NCI-H2029 (cell line): ENCODE measurements at regions not wholly inside any gene's neighbourhood (a gene's known extent, or its start where the extent isn't known, plus 50 kb on each side); places are given as distances from the start of the nearest gene placed in this dataset.

ENCODE experiments used
- DNase-seq: peaks from one replicate; lab custom pipeline; 2025; lab: John Stamatoyannopoulos, UW

- no peak for DNase-seq
These were observed 181.2 kb upstream of the DIPK2B start for GRCh38 chrX:45381841-45382240.

GRCh38 chrX:45381366-45381765, 180.7 kb upstream of the DIPK2B start:
- no peak for DNase-seq

- DNase-seq, result no peak
These were observed 178.6 kb upstream of the DIPK2B start for GRCh38 chrX:45379236-45379635.

- no peak for DNase-seq
These were observed 171.5 kb upstream of the DIPK2B start for GRCh38 chrX:45372151-45372550.

- DNase-seq, result no peak
These were observed 168.0 kb upstream of the DIPK2B start for GRCh38 chrX:45368705-45369104.

GRCh38 chrX:45363596-45363995, 162.9 kb upstream of the DIPK2B start:
- no peak for DNase-seq

GRCh38 chrX:45360571-45360970, 159.9 kb upstream of the DIPK2B start:
- DNase-seq, result no peak

- no peak for DNase-seq
These were observed 157.7 kb upstream of the DIPK2B start for GRCh38 chrX:45358392-45358791.

GRCh38 chrX:45353456-45353855, 152.8 kb upstream of the DIPK2B start:
- no peak for DNase-seq

GRCh38 chrX:45352611-45353010, 151.9 kb upstream of the DIPK2B start:
- DNase-seq, result no peak

GRCh38 chrX:45351478-45351877, 150.8 kb upstream of the DIPK2B start:
- no peak for DNase-seq

GRCh38 chrX:45348296-45348695, 147.6 kb upstream of the DIPK2B start:
- no peak for DNase-seq

GRCh38 chrX:45347877-45348276, 147.2 kb upstream of the DIPK2B start:
- no peak for DNase-seq

- DNase-seq, result no peak
These were observed 143.9 kb upstream of the DIPK2B start for GRCh38 chrX:45344594-45344993.

- no peak for DNase-seq
These were observed 128.5 kb upstream of the DIPK2B start for GRCh38 chrX:45329217-45329616.

- DNase-seq, result no peak
These were observed 124.3 kb upstream of the DIPK2B start for GRCh38 chrX:45324941-45325340.

- no peak for DNase-seq
These were observed 122.7 kb upstream of the DIPK2B start for GRCh38 chrX:45323387-45323786.

GRCh38 chrX:45322820-45323219, 122.1 kb upstream of the DIPK2B start:
- DNase-seq, result no peak

GRCh38 chrX:45322382-45322781, 121.7 kb upstream of the DIPK2B start:
- DNase-seq, result no peak

GRCh38 chrX:45320191-45320590, 119.5 kb upstream of the DIPK2B start:
- DNase-seq, result no peak

GRCh38 chrX:45309801-45310200, 109.1 kb upstream of the DIPK2B start:
- DNase-seq, result no peak

- DNase-seq, result no peak
These were observed 108.4 kb upstream of the DIPK2B start for GRCh38 chrX:45309096-45309495.

GRCh38 chrX:45306794-45307193, 106.1 kb upstream of the DIPK2B start:
- no peak for DNase-seq

- no peak for DNase-seq
These were observed 100.0 kb upstream of the DIPK2B start for GRCh38 chrX:45300638-45301037.
